Kidney tubule cell (primary cell): ENCODE measurements at regions not wholly inside any gene's neighbourhood (a gene's known extent, or its start where the extent isn't known, plus 50 kb on each side); places are given as distances from the start of the nearest gene placed in this dataset.

Experiments used
- DNase-seq: peaks from one replicate; pipeline ENCODE4 v3.0.0-alpha.2; 2018; ENCODE audit warnings: low spot score

- DNase-seq, result no peak
These were observed 117.0 kb upstream of the CHL1 start for GRCh38 chr3:79542-79941.

DNA sequence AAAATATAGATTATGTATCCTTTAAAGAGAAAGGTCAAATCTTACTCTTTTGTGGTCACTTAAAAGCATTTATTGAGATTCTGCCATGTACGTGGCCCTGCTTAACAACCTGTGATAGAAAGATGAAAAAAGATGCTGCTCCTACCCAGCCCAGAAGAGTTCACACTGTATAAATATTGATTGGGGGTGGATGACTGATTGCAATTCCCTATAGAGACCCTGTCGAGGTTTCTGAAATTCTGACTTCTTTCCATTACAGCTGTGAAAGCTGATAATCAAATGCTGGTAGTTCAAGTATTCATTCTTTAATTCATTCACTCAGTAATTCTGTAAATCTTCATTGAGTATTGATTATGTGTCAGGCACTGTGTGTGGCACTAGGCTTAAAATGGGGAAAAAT is 114.1 kb upstream of the CHL1 start:
- DNase-seq, result no peak

DNA sequence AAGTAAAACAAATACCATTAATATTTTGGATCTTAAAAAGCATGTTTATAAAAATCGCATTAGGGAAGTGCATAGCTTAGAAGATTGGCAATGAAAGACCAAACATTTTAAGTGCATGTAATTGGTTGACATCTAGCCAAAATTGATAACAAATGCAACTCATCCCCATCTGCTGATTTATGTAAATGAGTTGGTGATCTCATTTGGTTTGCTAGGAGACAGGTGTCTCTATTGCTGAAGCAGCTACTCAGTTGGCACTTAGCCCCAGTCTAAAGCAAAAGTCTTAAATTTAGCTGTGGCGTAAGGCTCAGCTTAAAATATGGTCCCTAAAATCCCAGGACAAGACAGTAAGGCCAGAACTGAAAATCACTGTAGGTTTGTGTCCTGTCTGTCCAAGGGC is 113.5 kb upstream of the CHL1 start:
- no peak for DNase-seq

DNA sequence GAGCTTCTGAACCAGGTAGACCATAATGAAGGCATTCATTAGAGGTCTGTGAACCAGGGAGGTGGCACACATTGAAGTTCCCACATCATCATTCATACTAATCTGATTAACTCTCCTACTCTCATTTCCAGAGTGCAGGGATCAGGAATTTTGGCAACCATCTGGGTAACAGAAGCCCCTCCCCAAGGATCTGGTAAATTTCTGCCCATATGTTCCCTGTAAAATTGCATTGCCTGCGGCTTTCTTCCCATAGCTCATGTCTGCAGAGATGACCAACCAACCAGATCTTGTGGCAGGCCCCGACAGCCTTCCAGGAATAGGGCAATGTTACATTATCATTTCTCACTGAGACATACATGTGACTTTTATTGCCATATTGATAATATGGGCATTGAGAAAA is 111.4 kb upstream of the CHL1 start:
- no peak for DNase-seq

- no peak for DNase-seq
These were observed 108.3 kb upstream of the CHL1 start for GRCh38 chr3:88267-88666.

DNA sequence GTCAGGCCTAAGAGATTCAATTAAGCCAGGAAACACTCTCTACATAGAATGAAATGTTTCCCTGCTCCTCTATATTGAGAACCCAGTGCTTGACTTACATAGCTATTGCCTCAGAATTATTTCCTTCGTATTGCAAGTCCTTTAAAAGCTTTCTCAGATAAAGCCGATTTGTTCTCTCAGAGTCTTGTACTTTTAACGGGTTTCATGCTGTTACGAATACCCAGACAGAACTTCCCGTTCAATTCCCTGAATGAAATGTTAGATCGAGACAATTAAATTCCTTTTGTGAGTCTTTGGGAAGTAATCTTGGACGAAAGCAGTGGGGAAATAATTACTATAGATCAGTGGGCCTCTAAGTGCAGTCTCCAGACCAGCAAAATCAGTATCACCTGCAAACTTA is 102.8 kb upstream of the CHL1 start:
- DNase-seq, result no peak

DNA sequence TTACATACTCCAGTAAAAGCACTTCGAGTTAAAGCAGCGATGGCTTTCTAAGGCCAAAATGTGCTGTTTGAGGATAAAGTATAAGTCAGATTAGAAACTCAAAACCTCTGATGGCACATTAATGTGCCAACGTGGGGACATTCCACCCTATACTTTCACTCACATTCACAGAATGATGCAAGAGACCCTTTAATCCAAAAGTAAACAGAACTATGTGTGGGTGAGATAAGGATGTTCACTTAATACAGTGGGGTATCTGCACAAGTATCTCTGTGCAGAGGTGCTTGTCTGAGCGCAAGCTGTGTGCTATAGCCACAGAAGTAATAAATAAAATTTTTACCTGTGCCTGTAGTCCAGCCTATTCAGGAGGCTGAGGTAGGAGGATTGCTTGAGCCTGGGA is 100.3 kb upstream of the CHL1 start:
- DNase-seq, result no peak

GRCh38 chr3:97417-98258 is 98.9 kb upstream of the CHL1 start:
- peak; percentile 48 for DNase-seq

DNA sequence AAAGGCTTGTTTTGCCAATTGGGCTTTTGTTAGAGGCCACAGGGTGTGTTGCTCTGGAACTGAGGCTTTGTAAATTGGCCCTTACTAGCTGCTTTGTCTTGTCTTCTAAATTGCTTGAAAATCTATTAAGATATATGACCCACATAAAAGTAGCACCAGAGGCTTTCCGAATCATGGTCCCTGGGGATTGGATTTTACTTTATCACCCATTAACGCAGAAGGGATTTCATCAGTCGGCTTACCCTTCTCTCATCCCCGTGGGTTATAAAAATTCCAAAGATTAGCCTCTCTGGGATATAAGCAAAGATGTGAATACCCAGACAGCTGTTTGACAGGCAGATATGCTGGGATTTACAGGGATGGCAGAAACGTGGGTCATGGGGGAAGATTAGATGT is 98.3 kb upstream of the CHL1 start:
- DNase-seq, result no peak

DNA sequence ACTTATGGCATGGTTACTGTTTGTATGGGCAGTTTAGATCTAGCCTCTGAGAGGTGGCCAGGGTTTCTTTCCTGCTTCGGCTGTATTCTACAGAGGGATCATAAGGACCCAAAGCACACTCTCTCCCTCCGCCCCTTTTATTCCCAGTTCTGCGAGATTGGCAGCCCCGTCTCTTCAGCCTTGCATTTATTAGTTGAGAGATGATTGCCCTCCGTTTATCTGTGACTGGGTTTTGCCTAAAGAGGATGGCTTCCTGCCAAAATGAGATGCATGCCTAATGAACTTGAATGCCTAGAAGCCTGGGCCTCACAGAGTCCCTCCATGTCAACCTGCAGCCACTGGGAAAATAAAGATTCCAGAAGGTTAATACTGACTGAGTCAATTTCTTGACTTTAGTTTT is 97.1 kb upstream of the CHL1 start:
- no peak for DNase-seq

DNA sequence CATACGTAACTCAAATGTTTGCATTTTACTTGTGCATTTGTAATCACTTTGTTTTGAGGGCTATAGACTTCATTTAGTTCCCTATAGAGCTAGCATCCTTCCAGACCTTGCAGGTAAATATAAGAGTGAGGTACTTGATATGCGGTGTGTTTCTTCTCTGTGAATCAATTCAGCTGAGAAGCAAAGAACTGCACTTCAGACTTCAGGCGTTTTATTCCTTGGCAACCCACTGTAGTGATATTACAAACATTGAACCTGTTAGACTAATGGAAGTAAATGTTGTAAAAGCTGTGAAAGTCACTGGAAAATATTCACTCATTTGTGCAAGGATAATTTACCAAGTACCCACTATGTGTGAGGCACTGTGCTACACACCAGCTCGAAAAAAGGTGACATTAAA is 94.1 kb upstream of the CHL1 start:
- DNase-seq, result no peak

GRCh38 chr3:103991-104390 is 92.6 kb upstream of the CHL1 start:
- DNase-seq, result no peak

- DNase-seq, result no peak
These were observed 91.0 kb upstream of the CHL1 start for GRCh38 chr3:105585-105984.

DNA sequence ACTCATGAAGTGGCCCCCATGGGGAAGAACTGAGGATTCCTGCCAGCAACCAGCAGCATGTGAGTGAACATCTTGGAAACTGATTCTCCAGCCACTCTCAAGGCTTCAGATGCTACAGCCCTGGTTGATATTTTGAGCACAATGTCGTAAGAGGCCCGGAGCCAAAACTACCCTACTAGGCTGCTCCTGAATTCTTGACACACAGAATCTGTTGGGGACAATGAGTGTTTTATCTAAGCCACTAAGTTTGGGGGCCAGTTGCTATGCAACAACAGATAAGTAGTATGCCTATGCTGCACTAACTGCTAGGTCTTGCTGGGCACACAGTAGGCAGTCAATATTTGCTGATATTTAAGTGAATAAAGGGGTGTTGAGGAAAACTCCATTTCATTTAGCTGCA is 89.9 kb upstream of the CHL1 start:
- DNase-seq, result no peak

- no peak for DNase-seq
These were observed 85.2 kb upstream of the CHL1 start for GRCh38 chr3:111143-112069.

DNA sequence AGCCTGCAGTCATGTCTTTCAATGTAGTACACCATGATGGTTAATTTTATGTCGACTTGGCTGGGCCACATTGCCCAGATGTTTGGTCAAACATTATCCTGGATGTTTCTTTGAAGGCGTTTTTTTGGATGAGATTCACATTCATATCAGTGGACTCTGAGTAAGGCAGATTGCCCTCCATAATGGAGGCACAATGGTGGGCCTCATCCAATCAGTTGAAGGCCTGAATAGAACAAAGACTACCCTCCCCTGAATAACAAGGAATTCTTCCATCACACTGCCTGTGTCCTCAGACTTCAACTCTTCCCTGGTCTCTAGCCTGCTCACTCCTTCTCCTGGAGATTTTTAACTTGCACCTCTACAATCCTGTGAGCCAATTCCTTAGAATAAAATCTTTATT is 83.8 kb upstream of the CHL1 start:
- no peak for DNase-seq

DNA sequence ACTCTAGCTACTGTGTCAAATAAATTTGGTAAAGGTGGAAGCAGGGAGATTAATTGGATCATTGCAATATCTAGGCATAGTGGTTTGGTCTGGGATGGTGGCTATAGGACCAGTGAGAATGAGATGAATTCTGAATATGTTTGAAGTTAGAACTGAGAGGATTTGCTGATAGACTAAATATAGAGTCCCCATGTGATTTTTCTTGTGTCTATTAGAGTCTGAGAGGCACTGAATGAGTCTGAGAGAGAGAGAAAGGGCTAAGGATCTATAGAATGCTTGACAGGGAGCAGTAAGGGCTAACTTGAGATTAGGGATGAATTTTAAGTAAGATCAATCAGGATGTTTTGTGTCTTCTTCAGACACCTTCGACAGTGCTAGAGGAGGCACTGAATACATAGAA is 77.9 kb upstream of the CHL1 start:
- DNase-seq, result no peak

GRCh38 chr3:123341-123740 is 73.2 kb upstream of the CHL1 start:
- no peak for DNase-seq

- DNase-seq, result no peak
These were observed 71.9 kb upstream of the CHL1 start for GRCh38 chr3:124557-125179.

GRCh38 chr3:128515-129172 is 67.9 kb upstream of the CHL1 start:
- no peak for DNase-seq

- DNase-seq, result no peak
These were observed 65.2 kb upstream of the CHL1 start for GRCh38 chr3:131151-131888.

- no peak for DNase-seq
These were observed 64.2 kb upstream of the CHL1 start for GRCh38 chr3:132378-132777.
